ENCODE measurements at regions not wholly inside any gene's neighbourhood (a gene's known extent, or its start where the extent isn't known, plus 50 kb on each side); places are given as distances from the start of the nearest gene placed in this dataset.

- no peak for DNase-seq (ENCODE audit: low spot score)
- intact Hi-C loops (cut with DNase I): no loop called here
Observed at GRCh38 chr20:22207280-22207679, 377.1 kb downstream of the FOXA2 start.

GRCh38 chr20:22204801-22205200, 379.6 kb downstream of the FOXA2 start:
- intact Hi-C loops (cut with DNase I): no loop called here

GRCh38 chr20:22182148-22182547, 402.2 kb downstream of the FOXA2 start:
- no peak for DNase-seq (ENCODE audit: low spot score)
- intact Hi-C loops (cut with DNase I): no loop called here

More at GRCh38 chr20:22204801-22205200, 379.6 kb downstream of the FOXA2 start:
- DNase-seq (ENCODE audit: low spot score): no peak

GRCh38 chr20:22180244-22180643, 404.1 kb downstream of the FOXA2 start:
- DNase-seq (ENCODE audit: low spot score): no peak
- intact Hi-C loops (cut with DNase I): no loop called here

GRCh38 chr20:22160101-22160652, 424.2 kb downstream of the FOXA2 start:
- intact Hi-C loops (cut with DNase I): no loop called here
- DNase-seq (ENCODE audit: low spot score): no peak

- intact Hi-C loops (cut with DNase I): no loop called here
- DNase-seq (ENCODE audit: low spot score): no peak
Observed at GRCh38 chr20:22159276-22159675, 425.1 kb downstream of the FOXA2 start.

GRCh38 chr20:22127587-22127986, 422.1 kb downstream of the PAX1 start:
- intact Hi-C loops (cut with DNase I): no loop called here
- no peak for DNase-seq (ENCODE audit: low spot score)

- intact Hi-C loops (cut with DNase I): loop anchor here (2.0 to 5.0 kb wide), 2 partner anchors 298 to 389 kb away; no protein-coding TSS in a partner anchor
- no peak for DNase-seq (ENCODE audit: low spot score)
Observed at GRCh38 chr20:22106308-22106938, 401.0 kb downstream of the PAX1 start.

GRCh38 chr20:22101606-22102005, 396.1 kb downstream of the PAX1 start:
- no peak for DNase-seq (ENCODE audit: low spot score)
- intact Hi-C loops (cut with DNase I): no loop called here

GRCh38 chr20:22100686-22101085, 395.2 kb downstream of the PAX1 start:
- DNase-seq (ENCODE audit: low spot score): no peak
- intact Hi-C loops (cut with DNase I): no loop called here

- no peak for DNase-seq (ENCODE audit: low spot score)
Observed at GRCh38 chr20:22099348-22099747, 393.9 kb downstream of the PAX1 start.

DNA sequence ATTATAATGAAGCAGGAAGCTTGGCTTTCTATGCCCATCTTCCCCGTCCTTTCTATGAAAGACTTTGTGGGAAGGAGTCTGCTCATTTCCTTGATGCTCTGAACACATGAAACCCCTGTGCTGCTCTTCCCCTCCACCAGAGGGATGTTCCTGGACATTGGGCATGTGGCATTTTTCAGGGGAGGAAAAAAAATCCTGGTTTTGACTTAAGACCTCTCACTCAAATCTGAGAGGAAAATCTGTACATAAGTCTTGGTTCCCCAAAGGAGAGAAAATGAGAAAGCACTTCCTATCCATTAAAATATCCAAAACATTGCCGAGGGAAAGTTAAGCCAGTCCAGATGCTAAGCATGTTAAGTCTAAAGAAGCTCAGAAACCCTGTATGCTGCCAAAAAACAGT, 393.0 kb downstream of the PAX1 start:
- intact Hi-C loops (cut with DNase I): no loop called here

More at GRCh38 chr20:22099348-22099747, 393.9 kb downstream of the PAX1 start:
- intact Hi-C loops (cut with DNase I): no loop called here

DNA sequence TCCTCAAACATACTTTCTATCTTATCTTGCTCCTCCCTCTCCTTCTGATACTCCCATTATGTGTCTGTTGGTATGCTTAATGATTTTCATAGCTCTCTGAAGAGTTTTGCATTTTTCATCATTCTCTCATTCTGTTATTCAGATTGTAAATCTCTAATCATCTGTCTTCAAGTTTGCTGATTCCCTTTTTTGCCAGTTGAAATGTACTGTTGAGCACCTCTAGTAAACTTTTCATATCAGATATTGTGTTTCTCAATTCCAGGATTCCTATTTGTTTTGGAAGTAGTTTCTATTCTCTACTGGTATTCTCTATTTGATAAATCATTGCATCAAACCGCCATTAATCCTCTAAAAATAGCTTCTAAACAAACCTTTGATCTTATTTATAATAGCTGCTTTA, 387.7 kb downstream of the PAX1 start:
- no peak for DNase-seq (ENCODE audit: low spot score)
- intact Hi-C loops (cut with DNase I): no loop called here

More for the DNA sequence above, 393.0 kb downstream of the PAX1 start:
- no peak for DNase-seq (ENCODE audit: low spot score)

DNA sequence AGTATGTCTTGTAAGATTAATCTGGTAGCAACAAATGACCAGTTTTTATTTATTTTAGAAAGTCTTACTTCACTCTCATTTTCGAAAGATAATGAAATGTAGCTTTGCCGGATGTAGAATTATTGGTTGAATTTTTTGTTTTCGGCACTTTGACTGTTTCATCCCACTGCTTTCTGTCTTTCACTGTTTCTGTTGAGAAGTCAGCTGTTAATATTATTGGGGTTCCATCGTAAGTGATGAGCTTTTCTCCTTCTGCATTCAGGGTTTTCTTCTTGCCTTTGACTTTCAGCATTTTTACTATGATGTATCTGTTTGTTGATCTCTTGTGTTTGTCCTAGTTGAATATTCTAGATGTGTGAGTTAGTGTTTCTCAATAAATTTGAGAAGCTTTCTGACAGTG, 383.4 kb downstream of the PAX1 start:
- intact Hi-C loops (cut with DNase I): no loop called here
- DNase-seq (ENCODE audit: low spot score): no peak

GRCh38 chr20:22080985-22081384, 375.5 kb downstream of the PAX1 start:
- no peak for DNase-seq (ENCODE audit: low spot score)
- intact Hi-C loops (cut with DNase I): no loop called here

- intact Hi-C loops (cut with DNase I): no loop called here
- no peak for DNase-seq (ENCODE audit: low spot score)
Observed at GRCh38 chr20:22074635-22075034, 369.2 kb downstream of the PAX1 start.

- intact Hi-C loops (cut with DNase I): no loop called here
- DNase-seq (ENCODE audit: low spot score): no peak
Observed at GRCh38 chr20:22071841-22072240, 366.4 kb downstream of the PAX1 start.

- DNase-seq (ENCODE audit: low spot score): no peak
- intact Hi-C loops (cut with DNase I): no loop called here
Observed at GRCh38 chr20:22070610-22071058, 365.2 kb downstream of the PAX1 start.

DNA sequence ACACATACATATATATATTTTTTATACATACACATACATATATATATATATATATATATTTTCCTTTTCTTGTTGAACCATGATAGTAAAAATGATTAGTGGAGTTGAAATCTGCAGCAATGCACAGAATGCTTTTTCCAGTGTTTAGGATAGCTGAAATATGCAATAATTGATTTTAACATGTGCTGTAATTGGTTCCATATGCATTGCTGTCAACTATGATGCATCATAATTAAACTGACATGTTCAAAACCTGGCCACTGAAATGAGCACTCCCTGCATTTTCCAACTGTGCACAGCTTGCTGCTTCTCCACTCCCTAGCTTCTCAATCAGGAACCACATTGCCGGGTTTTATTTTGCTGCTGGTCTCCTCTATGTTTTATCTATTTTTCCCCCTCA, 358.3 kb downstream of the PAX1 start:
- no peak for DNase-seq (ENCODE audit: low spot score)
- intact Hi-C loops (cut with DNase I): no loop called here

DNA sequence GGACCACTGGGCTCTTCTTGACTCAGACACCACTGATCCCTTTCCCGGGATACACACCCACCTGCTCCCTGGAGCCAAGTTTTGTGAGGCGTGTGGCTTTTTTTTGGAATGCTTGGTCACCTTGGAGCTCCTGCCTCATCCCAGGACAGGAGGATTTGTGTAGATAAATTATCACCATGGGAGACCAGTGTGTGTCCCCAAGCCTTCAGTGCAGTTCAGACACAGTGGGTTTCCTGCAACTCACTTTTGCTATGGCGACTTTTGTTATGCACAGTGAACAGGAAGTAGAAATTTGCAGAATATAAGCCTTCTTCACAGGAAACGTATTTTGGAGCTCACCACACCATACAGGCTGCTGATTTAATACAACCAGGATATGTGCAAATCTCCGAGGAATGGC, 357.4 kb downstream of the PAX1 start:
- intact Hi-C loops (cut with DNase I): no loop called here
- DNase-seq (ENCODE audit: low spot score): no peak

GRCh38 chr20:22060610-22061009, 355.1 kb downstream of the PAX1 start:
- no peak for DNase-seq (ENCODE audit: low spot score)
- intact Hi-C loops (cut with DNase I): no loop called here

- intact Hi-C loops (cut with DNase I): no loop called here
- no peak for DNase-seq (ENCODE audit: low spot score)
Observed at GRCh38 chr20:22058746-22059145, 353.3 kb downstream of the PAX1 start.
